Natural killer cell treated with Interleukin-12 subunit alpha and Interleukin-12 subunit beta and Interleukin-15 and Interleukin-18, amount 100 ng/mL, for 72 hours (primary cell): ENCODE measurements at regions not wholly inside any gene's neighbourhood (a gene's known extent, or its start where the extent isn't known, plus 50 kb on each side); places are given as distances from the start of the nearest gene placed in this dataset.
"Not testable (repeated sequence)": the region's sequence is repeated elsewhere in the genome, so short reads cannot be mapped to it uniquely, and the experiment has no call there.

Experiments
- ATAC-seq, 2 donors: fragments of 150-1000 bp; cut with Tn5 transposase in 1 of 2; sonication (Bioruptor Pico), chemical (Tn5 transposase) in 1 of 2; 2 replicates each; pipeline ENCODE4 v1.10.0; 2021
- DNase-seq: peaks from one replicate; pipeline ENCODE4 v3.0.0; 2022; ENCODE audit warnings: low spot score
- H3K27ac Mint-ChIP-seq, 2 donors: 1 replicate in 1 of 2; 2 replicates in 1 of 2; pipeline ENCODE4 v1.8.0; 2022; ENCODE audit warnings: mixed read lengths in 2 of 2, mild to moderate bottlenecking in 1 of 2, moderate library complexity in 1 of 2
- H3K27me3 Mint-ChIP-seq, 2 donors: 1 replicate in 1 of 2; 2 replicates in 1 of 2; pipeline ENCODE4 v1.8.0; 2022; ENCODE audit warnings: mixed read lengths in 2 of 2
- H3K36me3 Mint-ChIP-seq: one replicate; pipeline ENCODE4 v1.8.0; 2022; ENCODE audit warnings: mixed read lengths
- H3K4me1 Mint-ChIP-seq, 2 donors: 1 replicate in 1 of 2; 2 replicates in 1 of 2; pipeline ENCODE4 v1.8.0; 2022; ENCODE audit warnings: low read depth in 2 of 2, mixed read lengths in 2 of 2, mild to moderate bottlenecking in 1 of 2
- H3K4me3 Mint-ChIP-seq: one replicate; pipeline ENCODE4 v1.8.0; 2022; ENCODE audit warnings: mixed read lengths
- H3K9me3 Mint-ChIP-seq: 2 replicates; pipeline ENCODE4 v1.8.0; 2022; ENCODE audit warnings: mixed read lengths

GRCh38 chr6:26184367-26184891 is 97.2 kb downstream of the HFE start:
- H3K36me3 Mint-ChIP-seq: no peaks in the 10 kb centered on the region
- peaks cover 39 to 54% of the 10 kb centered on the region in 2 donors for H3K4me1 Mint-ChIP-seq
- no peak for DNase-seq
- H3K9me3 Mint-ChIP-seq: no peaks in the 10 kb centered on the region
- peak overlapping the region; percentile 98 for H3K4me3 Mint-ChIP-seq
- H3K27me3 Mint-ChIP-seq: no peaks in the 10 kb centered on the region
- H3K27ac Mint-ChIP-seq: peak overlapping the region; percentile 84 to 87
- ATAC-seq: no peak

DNA sequence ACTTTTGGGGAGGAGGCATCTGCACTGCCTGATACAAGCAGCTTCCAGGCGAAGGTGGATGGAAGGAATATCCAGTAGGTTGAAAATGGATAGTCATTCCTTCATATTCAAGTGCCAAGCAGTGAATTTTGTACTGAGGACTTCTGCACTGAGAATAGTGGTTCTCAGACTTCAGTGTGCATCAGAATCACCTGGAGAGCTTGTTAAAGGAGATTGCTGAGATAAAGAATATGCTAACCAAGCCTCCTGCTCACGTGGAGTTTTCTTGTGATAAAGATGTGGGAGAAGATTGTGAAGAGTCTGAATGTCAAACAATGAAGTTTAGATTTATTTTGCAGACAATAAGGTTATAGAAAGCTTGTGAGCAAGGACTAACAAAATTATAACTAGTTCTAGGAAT is 97.8 kb downstream of the HFE start:
- Mint-ChIP-seq H3K27ac (peak overlapping the region; percentile 84 to 87), H3K4me1 (peaks cover 39 to 58% of the 10 kb centered on the region in 2 donors), H3K36me3 (no peaks in the 10 kb centered on the region), H3K27me3 (no peaks in the 10 kb centered on the region), H3K4me3 (peak overlapping the region; percentile 98), H3K9me3 (no peaks in the 10 kb centered on the region)
- DNase-seq: no peak
- ATAC-seq: no peak

- DNase-seq (no peak), ATAC-seq (no peak)
- no peaks in the 10 kb centered on the region for H3K27me3 Mint-ChIP-seq
- H3K4me1 Mint-ChIP-seq: peaks cover 36 to 52% of the 10 kb centered on the region in 2 donors
- no peaks in the 10 kb centered on the region for H3K36me3 Mint-ChIP-seq
- H3K9me3 Mint-ChIP-seq: no peaks in the 10 kb centered on the region
- peak overlapping the region in 1 of 2 donors; percentile 87 for H3K27ac Mint-ChIP-seq
- H3K4me3 Mint-ChIP-seq: no peak overlapping the region
These were observed 98.6 kb downstream of the HFE start for GRCh38 chr6:26185802-26186201.

DNA sequence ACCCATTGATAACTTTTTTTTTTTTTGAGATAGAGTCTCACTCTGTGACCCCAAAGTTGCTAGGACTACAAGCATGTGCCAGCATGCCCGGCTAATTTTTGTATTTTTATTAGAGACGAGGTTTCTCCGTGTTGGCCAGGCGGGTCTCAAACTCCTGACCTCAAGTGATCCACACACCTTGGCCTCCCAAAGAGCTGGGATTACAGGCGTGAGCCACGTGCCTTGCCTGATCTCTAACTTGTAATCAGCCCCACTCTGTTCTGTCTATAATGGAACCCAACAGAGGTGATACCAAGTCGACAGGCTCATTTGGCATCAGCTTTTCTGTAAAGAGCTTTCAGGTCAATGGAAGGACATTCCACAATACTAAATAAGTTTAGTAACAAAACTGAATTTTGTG is 99.4 kb downstream of the HFE start:
- Mint-ChIP-seq H3K27me3 (no peaks in the 10 kb centered on the region), H3K4me3 (no peak overlapping the region), H3K36me3 (no peaks in the 10 kb centered on the region), H3K27ac (no peak overlapping the region), H3K9me3 (no peaks in the 10 kb centered on the region), H3K4me1 (peaks cover 31 to 45% of the 10 kb centered on the region in 2 donors)
- ATAC-seq (no peak), DNase-seq (no peak)

DNA sequence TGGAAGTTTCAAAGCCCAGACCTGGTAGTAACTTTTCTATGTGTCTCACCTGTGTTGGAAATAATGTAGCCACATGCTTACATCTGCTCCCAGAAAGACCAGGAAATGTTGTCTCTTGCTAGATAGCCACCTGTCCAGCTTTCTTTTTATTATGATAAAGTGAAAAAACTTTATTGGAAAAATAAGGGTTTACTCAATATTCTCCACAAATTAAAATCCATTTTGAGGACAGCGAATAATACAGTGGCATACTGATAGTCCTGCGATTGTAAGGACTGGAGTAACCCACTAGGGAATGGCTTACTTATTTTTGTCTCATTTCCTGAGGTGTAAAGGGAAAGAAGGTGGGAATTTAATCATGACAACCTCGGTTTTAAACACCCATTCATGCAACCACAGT is 100.1 kb downstream of the HFE start:
- Mint-ChIP-seq H3K27me3 (no peaks in the 10 kb centered on the region), H3K9me3 (no peaks in the 10 kb centered on the region), H3K27ac (peak overlapping the region in 1 of 2 donors; percentile 93), H3K4me1 (peaks cover 31 to 45% of the 10 kb centered on the region in 2 donors), H3K4me3 (no peak overlapping the region), H3K36me3 (no peaks in the 10 kb centered on the region)
- ATAC-seq: no peak
- no peak for DNase-seq

GRCh38 chr6:26187981-26188635 is 100.9 kb downstream of the HFE start:
- Mint-ChIP-seq H3K27ac (peak overlapping the region; percentile 93 to 96), H3K9me3 (no peaks in the 10 kb centered on the region), H3K36me3 (no peaks in the 10 kb centered on the region), H3K27me3 (no peaks in the 10 kb centered on the region), H3K4me1 (peaks cover 30 to 45% of the 10 kb centered on the region in 2 donors), H3K4me3 (peak overlapping the region; percentile 83)
- peak; percentile 51 to 57 for ATAC-seq
- peak; percentile 69 for DNase-seq

DNA sequence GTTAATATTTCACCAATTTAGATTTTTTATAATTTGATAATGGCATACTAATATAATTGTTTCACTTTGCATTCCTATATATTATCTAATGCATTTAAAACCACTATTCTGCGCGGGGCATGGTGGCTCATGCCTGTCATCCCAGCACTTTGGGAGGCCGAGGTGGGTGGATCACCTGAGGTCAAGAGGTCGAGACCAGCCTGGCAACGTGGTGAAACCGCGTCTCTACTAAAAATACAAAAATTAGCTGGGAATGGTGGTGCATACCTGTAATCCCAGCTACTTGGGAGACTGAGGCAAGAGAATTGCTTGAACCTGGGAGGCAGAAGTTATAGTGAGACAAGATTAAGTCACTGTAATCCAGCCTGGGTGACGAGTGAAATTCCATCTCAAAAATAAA is 104.3 kb downstream of the HFE start:
- H3K9me3 Mint-ChIP-seq, ATAC-seq, H3K36me3 Mint-ChIP-seq, H3K4me3 Mint-ChIP-seq, H3K27me3 Mint-ChIP-seq, DNase-seq, H3K27ac Mint-ChIP-seq: not testable (repeated sequence)
- H3K4me1 Mint-ChIP-seq: peaks cover 31 to 43% of the 10 kb centered on the region in 2 donors

GRCh38 chr6:26193467-26194328 is 106.5 kb downstream of the HFE start:
- no peaks in the 10 kb centered on the region for H3K27me3 Mint-ChIP-seq
- H3K36me3 Mint-ChIP-seq: no peaks in the 10 kb centered on the region
- H3K27ac Mint-ChIP-seq: peak overlapping the region in 1 of 2 donors; percentile 98
- ATAC-seq: no peak
- H3K4me3 Mint-ChIP-seq: peak overlapping the region; percentile 7
- H3K9me3 Mint-ChIP-seq: no peaks in the 10 kb centered on the region
- DNase-seq: no peak
- peaks cover 31 to 32% of the 10 kb centered on the region in 2 donors for H3K4me1 Mint-ChIP-seq

GRCh38 chr6:26194329-26194701 is 107.1 kb downstream of the HFE start:
- no peak for ATAC-seq
- Mint-ChIP-seq H3K4me3 (peak overlapping the region; percentile 91), H3K27me3 (no peaks in the 10 kb centered on the region), H3K36me3 (no peaks in the 10 kb centered on the region), H3K4me1 (peaks cover 29 to 35% of the 10 kb centered on the region in 2 donors), H3K27ac (peak overlapping the region; percentile 98 to 99), H3K9me3 (no peaks in the 10 kb centered on the region)
- no peak for DNase-seq

DNA sequence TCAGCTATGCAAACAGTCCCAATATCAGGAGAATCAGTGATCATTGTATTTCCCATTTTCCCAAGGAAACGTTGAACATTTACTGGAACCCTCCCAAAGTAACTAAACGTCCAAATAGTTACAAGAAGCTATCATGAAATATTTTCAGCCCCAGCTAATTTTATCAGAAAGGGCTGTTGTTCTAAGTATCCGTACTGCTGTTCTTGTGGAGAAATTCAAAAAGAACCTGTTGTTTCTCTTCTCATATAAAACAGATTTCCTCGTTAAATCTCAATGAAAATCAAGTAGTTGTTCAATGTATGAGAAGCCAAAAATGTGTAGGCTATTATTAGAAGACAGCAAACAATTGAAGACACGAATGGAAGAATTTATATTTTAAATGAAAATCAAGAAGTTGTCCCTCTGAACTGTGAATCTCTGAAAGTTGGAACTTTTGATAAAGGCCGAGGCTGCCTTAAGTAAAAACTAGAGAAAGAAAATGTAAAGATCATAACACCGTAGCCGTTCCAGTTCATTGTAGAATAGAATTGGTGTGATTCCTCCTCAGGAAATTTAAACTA is 107.7 kb downstream of the HFE start:
- peaks cover 30 to 41% of the 10 kb centered on the region in 2 donors for H3K4me1 Mint-ChIP-seq
- H3K9me3 Mint-ChIP-seq: no peaks in the 10 kb centered on the region
- H3K4me3 Mint-ChIP-seq: peak overlapping the region; percentile 91
- no peaks in the 10 kb centered on the region for H3K36me3 Mint-ChIP-seq
- no peak for ATAC-seq
- DNase-seq: no peak
- peak overlapping the region; percentile 98 to 99 for H3K27ac Mint-ChIP-seq
- no peaks in the 10 kb centered on the region for H3K27me3 Mint-ChIP-seq

- Mint-ChIP-seq H3K4me1 (peaks cover 32 to 43% of the 10 kb centered on the region in 2 donors), H3K27ac (peak overlapping the region; percentile 98 to 99)
These were observed 108.2 kb downstream of the HFE start for GRCh38 chr6:26195376-26195923.

GRCh38 chr6:26195924-26196845 is 109.0 kb downstream of the HFE start:
- peak overlapping the region; percentile 98 to 99 for H3K27ac Mint-ChIP-seq
- H3K4me1 Mint-ChIP-seq: peaks cover 36 to 46% of the 10 kb centered on the region in 2 donors
- no peaks in the 10 kb centered on the region for H3K9me3 Mint-ChIP-seq
- ATAC-seq (no peak), DNase-seq (no peak)
- H3K27me3 Mint-ChIP-seq: no peaks in the 10 kb centered on the region
- H3K4me3 Mint-ChIP-seq: peak overlapping the region; percentile 91
- no peaks in the 10 kb centered on the region for H3K36me3 Mint-ChIP-seq

More at GRCh38 chr6:26195376-26195923, 108.2 kb downstream of the HFE start:
- Mint-ChIP-seq H3K36me3 (no peaks in the 10 kb centered on the region), H3K9me3 (no peaks in the 10 kb centered on the region), H3K27me3 (no peaks in the 10 kb centered on the region), H3K4me3 (peak overlapping the region; percentile 91)
- peak; percentile 57 to 66 for ATAC-seq
- DNase-seq: peak; percentile 87
